ENCODE measurements at regions not wholly inside any gene's neighbourhood (a gene's known extent, or its start where the extent isn't known, plus 50 kb on each side); places are given as distances from the start of the nearest gene placed in this dataset.

- WGBS, 3 donors, result 47 to 64% (median 47%) methylated on average over 6 of the region's 6 CpGs
- no peak for DNase-seq
- no peaks in the 10 kb centered on the region for H3K27me3 ChIP-seq (ENCODE audit: insufficient read depth in 3 of 3, low read length in 2 of 3)
- intact Hi-C loops (cut with DNase I), result no loop called here
- no peak overlapping the region for H3K4me3 ChIP-seq
- H3K9me3 ChIP-seq, result no peaks in the 10 kb centered on the region
- no peaks in the 10 kb centered on the region for H3K36me3 ChIP-seq (ENCODE audit: insufficient read depth in 1 of 2, low read depth in 1 of 2)
- TF ChIP-seq CTCF (IDR thresholded peaks at IDR 0.05), result no peak
- H3K27ac ChIP-seq, result no peak overlapping the region
- no peaks in the 10 kb centered on the region for H3K4me1 ChIP-seq
- ATAC-seq, result no peak
Observed at GRCh38 chr4:187479511-187479910, 516.1 kb upstream of the ZFP42 start.

DNA sequence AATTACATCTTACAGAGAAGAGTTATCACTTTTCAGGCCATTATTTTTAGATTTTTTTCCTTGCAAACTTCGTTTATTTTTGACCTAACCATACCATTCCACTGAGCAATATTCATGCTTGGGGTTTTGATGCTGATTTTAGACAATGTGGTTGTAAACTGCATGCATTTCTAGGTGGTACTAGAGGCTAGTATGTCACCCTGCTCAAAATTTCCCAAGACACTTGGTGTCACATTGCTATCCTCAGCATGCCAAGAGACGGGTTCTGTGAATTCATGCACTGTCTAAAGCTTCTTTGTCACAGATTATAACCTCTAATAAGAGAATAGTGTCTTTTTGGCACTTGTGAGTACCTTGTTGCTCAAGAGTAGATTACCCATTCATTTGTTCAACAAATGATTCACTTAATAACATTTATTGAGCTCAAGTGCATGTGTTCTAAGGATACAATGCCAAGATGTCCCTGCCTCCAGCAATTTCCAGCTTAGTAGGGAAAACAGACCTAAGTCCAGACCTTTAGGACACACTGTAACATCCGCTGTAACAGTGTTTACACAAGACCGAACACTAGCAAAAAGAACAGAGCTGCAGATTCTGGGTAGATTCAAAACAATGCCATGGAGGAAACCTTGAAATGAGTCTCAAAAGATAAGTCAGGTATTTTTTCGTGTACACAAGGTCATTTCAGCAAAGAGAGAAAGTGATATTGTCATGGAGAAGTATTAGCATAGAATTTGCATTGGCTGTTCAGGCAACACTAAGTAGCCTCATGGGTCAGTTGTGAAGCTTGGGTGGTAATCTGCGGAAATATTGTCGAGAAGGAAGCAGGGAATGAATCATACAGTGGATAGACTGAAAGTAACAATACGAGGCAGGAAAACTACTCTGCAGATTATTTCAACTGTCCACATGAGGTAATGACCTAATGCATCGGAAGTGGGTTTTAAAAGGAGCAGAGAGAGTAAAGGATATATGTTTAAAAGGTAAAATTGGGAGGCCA is 515.1 kb upstream of the ZFP42 start:
- intact Hi-C loops (cut with DNase I), result no loop called here
- no peak overlapping the region for H3K27ac ChIP-seq
- ATAC-seq, result no peak

GRCh38 chr4:187484186-187484585 is 511.4 kb upstream of the ZFP42 start:
- H3K4me1 ChIP-seq, result no peaks in the 10 kb centered on the region
- H3K36me3 ChIP-seq (ENCODE audit: insufficient read depth in 1 of 2, low read depth in 1 of 2), result no peaks in the 10 kb centered on the region
- DNase-seq (no peak), ATAC-seq (no peak)
- H3K27ac ChIP-seq, result no peak overlapping the region
- H3K9me3 ChIP-seq, result no peaks in the 10 kb centered on the region
- intact Hi-C loops (cut with DNase I), result no loop called here
- TF ChIP-seq CTCF (IDR thresholded peaks at IDR 0.05), result no peak
- H3K4me3 ChIP-seq, result no peak overlapping the region
- H3K27me3 ChIP-seq (ENCODE audit: insufficient read depth in 3 of 3, low read length in 2 of 3), result no peaks in the 10 kb centered on the region
- WGBS, 3 donors, result 84 to 89% (median 86%) methylated on average over 6 of the region's 6 CpGs

More for the DNA sequence above, 515.1 kb upstream of the ZFP42 start:
- no peaks in the 10 kb centered on the region for H3K9me3 ChIP-seq
- no peak for TF ChIP-seq CTCF (IDR thresholded peaks at IDR 0.05)
- no peaks in the 10 kb centered on the region for H3K36me3 ChIP-seq (ENCODE audit: insufficient read depth in 1 of 2, low read depth in 1 of 2)
- no peaks in the 10 kb centered on the region for H3K27me3 ChIP-seq (ENCODE audit: insufficient read depth in 3 of 3, low read length in 2 of 3)
- H3K4me3 ChIP-seq, result no peak overlapping the region
- no peak for DNase-seq
- H3K4me1 ChIP-seq, result no peaks in the 10 kb centered on the region
- 43 to 58% (median 47%) methylated on average over 9 of the region's 9 CpGs for WGBS, 3 donors

DNA sequence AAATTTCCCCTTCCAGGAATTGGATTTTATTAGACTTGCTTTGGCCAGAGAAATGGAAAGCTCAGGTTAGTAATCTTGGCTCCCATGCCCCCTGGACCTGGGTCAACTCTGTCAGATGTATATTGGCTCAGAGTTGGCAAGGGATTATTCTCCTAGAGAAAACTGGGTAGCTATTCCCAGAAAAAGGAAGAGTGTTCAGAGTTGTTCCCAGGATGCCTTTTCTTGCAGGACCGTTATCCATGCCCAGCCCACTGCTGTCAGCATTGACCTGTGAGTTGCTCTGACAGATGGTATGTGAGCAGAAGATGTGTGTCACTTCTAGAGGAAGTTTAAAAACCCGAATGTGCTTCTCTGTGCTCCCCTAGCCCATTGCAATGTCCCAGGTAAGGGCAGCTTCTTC is 509.9 kb upstream of the ZFP42 start:
- intact Hi-C loops (cut with DNase I), result no loop called here
- Histone ChIP-seq H3K9me3 (no peaks in the 10 kb centered on the region), H3K27me3 (ENCODE audit: insufficient read depth in 3 of 3, low read length in 2 of 3) (peaks cover 0 to 2% (median 0%) of the 10 kb centered on the region in 3 donors), H3K27ac (no peak overlapping the region), H3K4me3 (no peak overlapping the region), H3K36me3 (ENCODE audit: insufficient read depth in 1 of 2, low read depth in 1 of 2) (no peaks in the 10 kb centered on the region), H3K4me1 (no peaks in the 10 kb centered on the region)
- no peak for ATAC-seq
- WGBS, 3 donors, result 43 to 63% (median 55%) methylated on average over 2 of the region's 2 CpGs
- no peak for DNase-seq
- no peak for TF ChIP-seq CTCF (IDR thresholded peaks at IDR 0.05)

All from psoas muscle (tissue), 7 donors.